ENCODE measurements at regions not wholly inside any gene's neighbourhood (a gene's known extent, or its start where the extent isn't known, plus 50 kb on each side); places are given as distances from the start of the nearest gene placed in this dataset.

GRCh38 chr5:1642621-1643061 lies 118.9 kb upstream of the LPCAT1 start:
- no peaks in the 10 kb centered on the region for H3F3A ChIP-seq (ENCODE audit: low read depth)
- H3K4me2 ChIP-seq (ENCODE audit: low read depth, low read length, poor library complexity, severe bottlenecking) = no peak overlapping the region
- no peak overlapping the region for H3K9ac ChIP-seq (ENCODE audit: low read depth, low read length, poor library complexity, severe bottlenecking)
- peaks cover 6% of the 10 kb centered on the region for H3K4me1 ChIP-seq (ENCODE audit: insufficient read depth, low read length, poor library complexity, severe bottlenecking)
- no peak overlapping the region for H2AFZ ChIP-seq (ENCODE audit: low read length)
- H3K9me2 ChIP-seq (replicated peaks; ENCODE audit: low read depth, low read length) = no peaks in the 10 kb centered on the region
- no peak for TF ChIP-seq CTCF (conservative IDR thresholded peaks at IDR 0.05; ENCODE audit: low read length)
- no peak for TF ChIP-seq EZH2phosphoT487 (IDR thresholded peaks at IDR 0.05; ENCODE audit: borderline replicate concordance)
- no peaks in the 10 kb centered on the region for H3K79me2 ChIP-seq (ENCODE audit: insufficient read depth, low read length)
- H3K36me3 ChIP-seq (ENCODE audit: insufficient read depth, low read length) = no peaks in the 10 kb centered on the region
- no peak overlapping the region for H3K4me3 ChIP-seq (ENCODE audit: low read length, poor library complexity, severe bottlenecking)
- H4K20me1 ChIP-seq (ENCODE audit: insufficient read depth, low read length, poor library complexity, severe bottlenecking) = no peaks in the 10 kb centered on the region
- H3K9me3 ChIP-seq (ENCODE audit: insufficient read depth, low read depth, low read length) = no peaks in the 10 kb centered on the region
- no peaks in the 10 kb centered on the region for H3K27me3 ChIP-seq (ENCODE audit: insufficient read depth, low read length, poor library complexity, severe bottlenecking)

- no peak overlapping the region for H3K4me2 ChIP-seq (ENCODE audit: low read depth, low read length, poor library complexity, severe bottlenecking)
- H3K79me2 ChIP-seq (ENCODE audit: insufficient read depth, low read length) = no peaks in the 10 kb centered on the region
- no peaks in the 10 kb centered on the region for H3F3A ChIP-seq (ENCODE audit: low read depth)
- no peaks in the 10 kb centered on the region for H3K27me3 ChIP-seq (ENCODE audit: insufficient read depth, low read length, poor library complexity, severe bottlenecking)
- no peaks in the 10 kb centered on the region for H3K9me2 ChIP-seq (replicated peaks; ENCODE audit: low read depth, low read length)
- no peak overlapping the region for H3K9ac ChIP-seq (ENCODE audit: low read depth, low read length, poor library complexity, severe bottlenecking)
- no peak overlapping the region for H2AFZ ChIP-seq (ENCODE audit: low read length)
- no peaks in the 10 kb centered on the region for H3K36me3 ChIP-seq (ENCODE audit: insufficient read depth, low read length)
- no peaks in the 10 kb centered on the region for H3K9me3 ChIP-seq (ENCODE audit: insufficient read depth, low read depth, low read length)
- no peak overlapping the region for H3K4me3 ChIP-seq (ENCODE audit: low read length, poor library complexity, severe bottlenecking)
- H4K20me1 ChIP-seq (ENCODE audit: insufficient read depth, low read length, poor library complexity, severe bottlenecking) = no peaks in the 10 kb centered on the region
- TF ChIP-seq CTCF (conservative IDR thresholded peaks at IDR 0.05; ENCODE audit: low read length) = no peak
- TF ChIP-seq EZH2phosphoT487 (IDR thresholded peaks at IDR 0.05; ENCODE audit: borderline replicate concordance) = no peak
- peaks cover 6% of the 10 kb centered on the region for H3K4me1 ChIP-seq (ENCODE audit: insufficient read depth, low read length, poor library complexity, severe bottlenecking)
Measured at GRCh38 chr5:1642221-1642620, 118.5 kb upstream of the LPCAT1 start.

- Histone ChIP-seq H2AFZ (ENCODE audit: low read length) (peak overlapping the region; percentile 66; the same call in 1 of the 2 replicates), H3K36me3 (ENCODE audit: insufficient read depth, low read length) (no peaks in the 10 kb centered on the region), H3K9me2 (replicated peaks; ENCODE audit: low read depth, low read length) (no peaks in the 10 kb centered on the region), H3K27me3 (ENCODE audit: insufficient read depth, low read length, poor library complexity, severe bottlenecking) (no peaks in the 10 kb centered on the region), H3F3A (ENCODE audit: low read depth) (no peaks in the 10 kb centered on the region), H3K9ac (ENCODE audit: low read depth, low read length, poor library complexity, severe bottlenecking) (peak overlapping the region; percentile 9), H3K4me1 (ENCODE audit: insufficient read depth, low read length, poor library complexity, severe bottlenecking) (peaks cover 6% of the 10 kb centered on the region), H3K4me2 (ENCODE audit: low read depth, low read length, poor library complexity, severe bottlenecking) (no peak overlapping the region), H3K9me3 (ENCODE audit: insufficient read depth, low read depth, low read length) (no peaks in the 10 kb centered on the region), H3K4me3 (ENCODE audit: low read length, poor library complexity, severe bottlenecking) (no peak overlapping the region), H4K20me1 (ENCODE audit: insufficient read depth, low read length, poor library complexity, severe bottlenecking) (no peaks in the 10 kb centered on the region), H3K79me2 (ENCODE audit: insufficient read depth, low read length) (no peaks in the 10 kb centered on the region)
- TF ChIP-seq CTCF (conservative IDR thresholded peaks at IDR 0.05; ENCODE audit: low read length) = peak; percentile 100
- no peak for TF ChIP-seq EZH2phosphoT487 (IDR thresholded peaks at IDR 0.05; ENCODE audit: borderline replicate concordance)
Measured at GRCh38 chr5:1641560-1642166, 117.9 kb upstream of the LPCAT1 start.
